ENCODE measurements at regions not wholly inside any gene's neighbourhood (a gene's known extent, or its start where the extent isn't known, plus 50 kb on each side); places are given as distances from the start of the nearest gene placed in this dataset.

DNA sequence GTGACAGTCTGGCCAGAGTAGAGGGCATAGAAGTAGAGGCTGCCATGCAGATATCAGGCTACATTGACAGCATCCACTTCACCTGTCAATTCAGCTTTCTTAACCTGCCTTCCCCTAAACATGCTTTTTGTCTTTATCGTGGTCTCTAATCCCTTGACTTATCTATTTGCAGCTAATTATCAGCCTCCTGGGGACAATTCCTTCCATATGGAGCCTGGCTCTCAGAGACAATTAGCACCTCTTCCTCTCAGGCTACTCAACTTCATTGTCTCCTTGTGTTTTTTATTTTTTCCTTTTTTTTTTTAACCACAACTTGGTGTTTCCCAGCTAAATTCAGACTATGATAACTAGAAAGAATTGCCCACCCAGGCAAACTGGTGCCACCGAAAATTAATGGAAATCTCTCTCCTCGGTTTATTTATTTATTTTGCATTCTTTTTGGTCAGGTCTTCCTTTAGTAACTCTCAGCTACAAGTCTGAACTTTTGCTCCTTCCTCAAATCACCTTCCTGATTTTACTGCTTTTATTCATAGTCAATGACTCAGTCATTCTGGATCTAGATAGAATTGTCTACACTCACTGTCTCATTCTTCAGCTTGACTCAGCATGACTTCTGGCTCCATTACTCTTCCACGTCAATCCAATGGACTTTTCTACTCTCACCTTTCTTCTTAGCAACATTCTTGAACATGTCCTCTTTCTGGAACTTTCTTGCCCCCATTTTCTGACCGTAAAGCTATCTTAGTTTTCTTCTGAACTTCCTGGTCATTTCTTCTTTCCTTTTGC is 63.0 kb upstream of the BASP1 start:
- H3K9me2 ChIP-seq (ENCODE audit: insufficient read depth), result no peaks in the 10 kb centered on the region
- ChIA-PET POLR2A (no interaction called here), CTCF (no interaction called here), RAD21 (ENCODE audit: low non-redundant PET in 1 of 2, low total read pairs in 2 of 2, uncharacterized antibody in 2 of 2, unreplicated experiment in 2 of 2) (no interaction called here)
- no peaks in the 10 kb centered on the region for H4K20me1 ChIP-seq (ENCODE audit: insufficient read depth)
- BruUV-seq (replicated peaks), result no TSS peak
- H3K4me3 ChIP-seq (replicated peaks in 1 of 2; ENCODE audit: low read depth in 1 of 2, low read length in 2 of 2), result no peak overlapping the region
- no peak overlapping the region for H3K9ac ChIP-seq (ENCODE audit: low read length)
- H3K27ac ChIP-seq (ENCODE audit: low read depth, low read length), result no peak overlapping the region
- H3K4me1 ChIP-seq (ENCODE audit: control insufficient read depth in 1 of 2, insufficient read depth in 2 of 2, low read length in 2 of 2), result no peaks in the 10 kb centered on the region
- H3K9me3 ChIP-seq (ENCODE audit: control insufficient read depth in 1 of 2, insufficient read depth in 1 of 2, low read depth in 1 of 2, low read length in 2 of 2), result no peaks in the 10 kb centered on the region
- 0 out of 2 replicates have a peak, but pooled peaks cover 7% of the 10 kb centered on the region for H3K27me3 ChIP-seq (ENCODE audit: insufficient read depth, low read length)
- no peak overlapping the region for H2AFZ ChIP-seq (ENCODE audit: low read depth, low read length, poor library complexity, severe bottlenecking)
- H3K36me3 ChIP-seq (ENCODE audit: control insufficient read depth in 1 of 2, insufficient read depth in 2 of 2, low read length in 2 of 2), result no peaks in the 10 kb centered on the region
- intact Hi-C loops (cut with micrococcal nuclease), result no loop called here
- TF ChIP-seq EZH2 (IDR thresholded peaks at IDR 0.05) (no peak), SIN3A (IDR thresholded peaks at IDR 0.05; ENCODE audit: low read depth) (no peak), YY1 (IDR thresholded peaks at IDR 0.05; ENCODE audit: extremely low read depth, insufficient replicate concordance, low read depth, low read length) (no peak), POLR2AphosphoS5 (IDR thresholded peaks at IDR 0.05; ENCODE audit: low read depth, low read length) (no peak)
- TF ChIP-seq, protein P1, sequence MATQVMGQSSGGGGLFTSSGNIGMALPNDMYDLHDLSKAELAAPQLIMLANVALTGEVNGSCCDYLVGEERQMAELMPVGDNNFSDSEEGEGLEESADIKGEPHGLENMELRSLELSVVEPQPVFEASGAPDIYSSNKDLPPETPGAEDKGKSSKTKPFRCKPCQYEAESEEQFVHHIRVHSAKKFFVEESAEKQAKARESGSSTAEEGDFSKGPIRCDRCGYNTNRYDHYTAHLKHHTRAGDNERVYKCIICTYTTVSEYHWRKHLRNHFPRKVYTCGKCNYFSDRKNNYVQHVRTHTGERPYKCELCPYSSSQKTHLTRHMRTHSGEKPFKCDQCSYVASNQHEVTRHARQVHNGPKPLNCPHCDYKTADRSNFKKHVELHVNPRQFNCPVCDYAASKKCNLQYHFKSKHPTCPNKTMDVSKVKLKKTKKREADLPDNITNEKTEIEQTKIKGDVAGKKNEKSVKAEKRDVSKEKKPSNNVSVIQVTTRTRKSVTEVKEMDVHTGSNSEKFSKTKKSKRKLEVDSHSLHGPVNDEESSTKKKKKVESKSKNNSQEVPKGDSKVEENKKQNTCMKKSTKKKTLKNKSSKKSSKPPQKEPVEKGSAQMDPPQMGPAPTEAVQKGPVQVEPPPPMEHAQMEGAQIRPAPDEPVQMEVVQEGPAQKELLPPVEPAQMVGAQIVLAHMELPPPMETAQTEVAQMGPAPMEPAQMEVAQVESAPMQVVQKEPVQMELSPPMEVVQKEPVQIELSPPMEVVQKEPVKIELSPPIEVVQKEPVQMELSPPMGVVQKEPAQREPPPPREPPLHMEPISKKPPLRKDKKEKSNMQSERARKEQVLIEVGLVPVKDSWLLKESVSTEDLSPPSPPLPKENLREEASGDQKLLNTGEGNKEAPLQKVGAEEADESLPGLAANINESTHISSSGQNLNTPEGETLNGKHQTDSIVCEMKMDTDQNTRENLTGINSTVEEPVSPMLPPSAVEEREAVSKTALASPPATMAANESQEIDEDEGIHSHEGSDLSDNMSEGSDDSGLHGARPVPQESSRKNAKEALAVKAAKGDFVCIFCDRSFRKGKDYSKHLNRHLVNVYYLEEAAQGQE (IDR thresholded peaks at IDR 0.05; ENCODE audit: low read depth), result no peak
- ATAC-seq (no peak), DNase-seq (ENCODE audit: low read depth, low spot score) (no peak)
- H3K4me2 ChIP-seq (ENCODE audit: low read length), result no peak overlapping the region
- no peaks in the 10 kb centered on the region for H3K79me2 ChIP-seq (ENCODE audit: insufficient read depth, low read length)
